HCT116 (cell line): ENCODE measurements at regions not wholly inside any gene's neighbourhood (a gene's known extent, or its start where the extent isn't known, plus 50 kb on each side); places are given as distances from the start of the nearest gene placed in this dataset.

Source experiments
- ATF3 ChIP-seq: IDR thresholded peaks from 2 replicates; pipeline ENCODE4 v1.6.1; 2012
- CEBPB ChIP-seq: IDR thresholded peaks from 2 replicates; pipeline ENCODE4 v1.6.1; 2012; ENCODE audit warnings: low read depth
- CTCF ChIP-seq, 3 experiments: fragments of 200-600 bp in 1 of 3; sonication (generic) in 1 of 3; IDR thresholded peaks in 2 of 3; conservative IDR thresholded peaks in 1 of 3; 2 replicates each; pipeline ENCODE4 v1.5.1; 2012 to 2017; ENCODE audit warnings: low read depth in 2 of 3, low read length in 2 of 3, antibody characterized with exemption in 1 of 3, borderline replicate concordance in 1 of 3, control low read depth in 1 of 3, mild to moderate bottlenecking in 1 of 3, mixed read lengths in 1 of 3, mixed run types in 1 of 3, moderate library complexity in 1 of 3; ENCODE audit not compliant: insufficient read depth in 1 of 3
- ELF1 ChIP-seq: IDR thresholded peaks from 2 replicates; pipeline ENCODE4 v1.6.1; 2012; ENCODE audit warnings: low read depth, borderline replicate concordance
- EZH2 ChIP-seq: fragments of 200-600 bp; sonication (generic); IDR thresholded peaks from 2 replicates; pipeline ENCODE4 v1.6.1; 2017; ENCODE audit warnings: antibody characterized with exemption, mixed run types
- JUND ChIP-seq: IDR thresholded peaks from 2 replicates; pipeline ENCODE4 v1.6.1; 2012
- POLR2A ChIP-seq: IDR thresholded peaks from 2 replicates; pipeline ENCODE4 v1.7.0; 2011; ENCODE audit warnings: borderline replicate concordance; ENCODE audit not compliant: insufficient read depth, insufficient read length; ENCODE audit errors: extremely low read depth
- POLR2AphosphoS5 ChIP-seq: IDR thresholded peaks from 2 replicates; pipeline ENCODE4 v1.6.1; 2011; ENCODE audit warnings: mild to moderate bottlenecking, low read depth, low read length, moderate library complexity
- RAD21 ChIP-seq: IDR thresholded peaks from 2 replicates; pipeline ENCODE4 v1.6.1; 2012; ENCODE audit warnings: low read depth, mild to moderate bottlenecking
- REST ChIP-seq: IDR thresholded peaks from 2 replicates; pipeline ENCODE4 v1.6.1; 2012; ENCODE audit warnings: low read depth
- SIN3A ChIP-seq: IDR thresholded peaks from 2 replicates; pipeline ENCODE4 v1.6.1; 2012; ENCODE audit warnings: low read depth
- YY1 ChIP-seq: IDR thresholded peaks from 2 replicates; pipeline ENCODE4 v1.6.1; 2011; ENCODE audit warnings: low read length, low read depth, moderate library complexity, mild to moderate bottlenecking; ENCODE audit not compliant: insufficient replicate concordance; ENCODE audit errors: extremely low read depth
- ZFX ChIP-seq: fragments of 450-650 bp; IDR thresholded peaks from 2 replicates; pipeline ENCODE4 v1.6.1; 2017
- TF ChIP-seq, protein P1 (sequence below): IDR thresholded peaks from 2 replicates; pipeline ENCODE4 v1.6.1; 2012

DNA sequence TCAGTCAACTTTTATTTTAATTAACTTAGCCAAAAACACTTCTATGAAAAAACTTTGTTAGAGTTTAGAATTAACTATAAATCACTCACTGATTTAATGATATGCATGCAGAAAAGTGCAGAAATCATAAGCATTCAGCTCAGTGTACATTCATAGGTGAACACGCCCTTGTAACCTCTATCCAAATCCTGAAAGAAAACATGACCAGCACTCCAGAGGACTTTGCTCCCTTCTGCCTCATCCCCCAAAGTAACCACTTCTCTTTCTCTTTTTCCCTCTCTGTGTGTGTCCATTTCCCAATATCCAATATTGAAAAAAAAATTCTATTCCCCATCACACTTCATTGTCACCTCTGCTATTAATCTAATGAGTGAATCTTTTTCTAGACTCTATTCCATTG lies 197.1 kb upstream of the FAR2 start:
- no peak for TF ChIP-seq POLR2A
- TF ChIP-seq, protein P1, sequence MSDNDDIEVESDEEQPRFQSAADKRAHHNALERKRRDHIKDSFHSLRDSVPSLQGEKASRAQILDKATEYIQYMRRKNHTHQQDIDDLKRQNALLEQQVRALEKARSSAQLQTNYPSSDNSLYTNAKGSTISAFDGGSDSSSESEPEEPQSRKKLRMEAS, result no peak
- no peak for TF ChIP-seq CTCF (IDR thresholded peaks at IDR 0.05 in 2 of 3, conservative IDR thresholded peaks at IDR 0.05 in 1 of 3; ENCODE audit: borderline replicate concordance in 1 of 3, insufficient read depth in 1 of 3, low read depth in 2 of 3, low read length in 2 of 3)
- no peak for TF ChIP-seq POLR2AphosphoS5
- TF ChIP-seq REST, result no peak
- TF ChIP-seq EZH2, result no peak
- no peak for TF ChIP-seq ELF1
- TF ChIP-seq SIN3A, result no peak
- no peak for TF ChIP-seq RAD21
- TF ChIP-seq ZFX, result no peak
- TF ChIP-seq CEBPB, result no peak
- no peak for TF ChIP-seq ATF3
- TF ChIP-seq YY1, result no peak
- no peak for TF ChIP-seq JUND
